ENCODE measurements at regions not wholly inside any gene's neighbourhood (a gene's known extent, or its start where the extent isn't known, plus 50 kb on each side); places are given as distances from the start of the nearest gene placed in this dataset.

DNA sequence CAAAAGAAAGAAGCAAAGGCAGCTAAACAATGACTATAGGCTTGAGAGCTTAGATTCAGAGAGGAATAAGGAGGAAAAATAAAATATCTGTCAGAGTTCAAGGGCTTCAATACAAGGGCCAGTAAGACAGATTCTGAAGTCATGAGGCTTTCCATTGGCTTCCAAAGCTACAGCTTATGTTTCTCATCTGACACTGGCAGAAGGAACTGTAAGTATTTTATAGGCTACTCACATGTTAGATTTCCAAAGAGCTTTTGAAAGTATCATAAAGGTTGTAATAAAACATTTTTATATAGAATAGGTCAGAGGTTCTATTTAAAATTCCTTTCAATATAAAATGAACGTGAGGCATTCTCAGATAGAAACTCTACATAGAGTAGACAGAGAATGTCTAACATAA, 746.6 kb upstream of the NXPH2 start:
- Histone ChIP-seq H3K4me1 (ENCODE audit: insufficient read depth, low read length, severe bottlenecking) (no peaks in the 10 kb centered on the region), H3K9me3 (ENCODE audit: low read length) (no peaks in the 10 kb centered on the region), H3K27ac (ENCODE audit: low read depth, low read length, poor library complexity, severe bottlenecking) (no peak overlapping the region), H3K9ac (ENCODE audit: low read length) (no peak overlapping the region), H3K79me2 (ENCODE audit: insufficient read depth, low read length) (no peaks in the 10 kb centered on the region), H3F3A (ENCODE audit: insufficient read depth, low read length) (no peaks in the 10 kb centered on the region), H3K36me3 (ENCODE audit: insufficient read depth, low read length) (no peaks in the 10 kb centered on the region), H3K4me2 (ENCODE audit: low read length) (no peak overlapping the region), H4K20me1 (ENCODE audit: insufficient read depth, low read length) (no peaks in the 10 kb centered on the region), H3K4me3 (ENCODE audit: low read depth, low read length, poor library complexity, severe bottlenecking) (no peak overlapping the region), H2AFZ (ENCODE audit: low read length) (no peak overlapping the region), H3K9me2 (ENCODE audit: low read depth, low read length) (no peaks in the 10 kb centered on the region), H3K27me3 (ENCODE audit: insufficient read depth, low read length) (no peaks in the 10 kb centered on the region)
- TF ChIP-seq, protein P1, sequence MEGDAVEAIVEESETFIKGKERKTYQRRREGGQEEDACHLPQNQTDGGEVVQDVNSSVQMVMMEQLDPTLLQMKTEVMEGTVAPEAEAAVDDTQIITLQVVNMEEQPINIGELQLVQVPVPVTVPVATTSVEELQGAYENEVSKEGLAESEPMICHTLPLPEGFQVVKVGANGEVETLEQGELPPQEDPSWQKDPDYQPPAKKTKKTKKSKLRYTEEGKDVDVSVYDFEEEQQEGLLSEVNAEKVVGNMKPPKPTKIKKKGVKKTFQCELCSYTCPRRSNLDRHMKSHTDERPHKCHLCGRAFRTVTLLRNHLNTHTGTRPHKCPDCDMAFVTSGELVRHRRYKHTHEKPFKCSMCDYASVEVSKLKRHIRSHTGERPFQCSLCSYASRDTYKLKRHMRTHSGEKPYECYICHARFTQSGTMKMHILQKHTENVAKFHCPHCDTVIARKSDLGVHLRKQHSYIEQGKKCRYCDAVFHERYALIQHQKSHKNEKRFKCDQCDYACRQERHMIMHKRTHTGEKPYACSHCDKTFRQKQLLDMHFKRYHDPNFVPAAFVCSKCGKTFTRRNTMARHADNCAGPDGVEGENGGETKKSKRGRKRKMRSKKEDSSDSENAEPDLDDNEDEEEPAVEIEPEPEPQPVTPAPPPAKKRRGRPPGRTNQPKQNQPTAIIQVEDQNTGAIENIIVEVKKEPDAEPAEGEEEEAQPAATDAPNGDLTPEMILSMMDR (IDR thresholded peaks at IDR 0.05; ENCODE audit: low read length) = no peak
- TF ChIP-seq EZH2 (IDR thresholded peaks at IDR 0.05; ENCODE audit: borderline replicate concordance, low read length) = no peak

DNA sequence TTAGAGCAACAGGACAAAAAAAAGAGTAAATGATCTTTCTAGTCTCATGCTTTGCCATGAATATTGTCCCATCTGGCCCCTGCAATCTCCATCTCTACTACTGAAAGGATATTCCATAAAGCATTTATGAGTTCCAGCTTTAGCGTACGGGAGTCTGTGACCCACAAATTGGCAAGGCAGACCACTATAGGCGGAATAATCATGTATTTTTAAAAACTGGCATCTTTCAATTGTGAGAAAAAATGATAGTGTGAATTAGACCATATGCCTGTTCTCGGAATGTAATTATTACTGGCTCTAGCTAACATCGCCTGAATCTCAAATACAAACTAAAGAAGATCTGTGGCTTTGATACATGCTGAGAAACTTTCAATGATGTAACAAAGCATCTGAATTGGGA, 738.1 kb upstream of the NXPH2 start:
- no peaks in the 10 kb centered on the region for H3K36me3 ChIP-seq (ENCODE audit: insufficient read depth, low read length)
- no peaks in the 10 kb centered on the region for H3F3A ChIP-seq (ENCODE audit: insufficient read depth, low read length)
- no peak overlapping the region for H2AFZ ChIP-seq (ENCODE audit: low read length)
- H3K4me2 ChIP-seq (ENCODE audit: low read length) = no peak overlapping the region
- TF ChIP-seq, protein P1 (IDR thresholded peaks at IDR 0.05; ENCODE audit: low read length) = no peak
- TF ChIP-seq EZH2 (IDR thresholded peaks at IDR 0.05; ENCODE audit: borderline replicate concordance, low read length) = no peak
- no peak overlapping the region for H3K4me3 ChIP-seq (ENCODE audit: low read depth, low read length, poor library complexity, severe bottlenecking)
- no peaks in the 10 kb centered on the region for H3K27me3 ChIP-seq (ENCODE audit: insufficient read depth, low read length)
- H3K9ac ChIP-seq (ENCODE audit: low read length) = no peak overlapping the region
- H3K4me1 ChIP-seq (ENCODE audit: insufficient read depth, low read length, severe bottlenecking) = no peaks in the 10 kb centered on the region
- H3K79me2 ChIP-seq (ENCODE audit: insufficient read depth, low read length) = no peaks in the 10 kb centered on the region
- H3K9me2 ChIP-seq (ENCODE audit: low read depth, low read length) = no peaks in the 10 kb centered on the region
- H3K9me3 ChIP-seq (ENCODE audit: low read length) = no peaks in the 10 kb centered on the region
- H4K20me1 ChIP-seq (ENCODE audit: insufficient read depth, low read length) = no peaks in the 10 kb centered on the region
- H3K27ac ChIP-seq (ENCODE audit: low read depth, low read length, poor library complexity, severe bottlenecking) = no peak overlapping the region

DNA sequence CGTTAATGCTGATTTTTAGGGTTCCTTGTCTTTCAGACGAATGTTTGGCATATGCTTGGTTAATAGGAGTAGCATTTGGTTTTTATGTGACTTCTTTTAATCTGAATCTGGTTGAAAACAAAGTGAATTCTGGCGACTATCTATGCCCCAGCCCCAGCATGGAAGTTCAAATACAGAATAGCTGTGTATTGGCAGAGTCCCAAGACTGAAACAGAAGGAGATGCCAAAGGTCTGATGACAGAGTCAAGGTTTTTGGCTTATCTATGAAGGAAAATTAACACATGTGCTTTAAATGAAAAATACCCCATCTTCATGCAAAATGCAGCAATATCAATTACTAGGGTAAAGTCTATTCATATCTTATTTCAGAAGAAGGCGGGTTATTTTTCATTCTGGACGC, 734.8 kb upstream of the NXPH2 start:
- H3K9me2 ChIP-seq (ENCODE audit: low read depth, low read length) = no peaks in the 10 kb centered on the region
- H4K20me1 ChIP-seq (ENCODE audit: insufficient read depth, low read length) = no peaks in the 10 kb centered on the region
- H3K36me3 ChIP-seq (ENCODE audit: insufficient read depth, low read length) = no peaks in the 10 kb centered on the region
- H3K27me3 ChIP-seq (ENCODE audit: insufficient read depth, low read length) = no peaks in the 10 kb centered on the region
- H3K4me1 ChIP-seq (ENCODE audit: insufficient read depth, low read length, severe bottlenecking) = no peaks in the 10 kb centered on the region
- H2AFZ ChIP-seq (ENCODE audit: low read length) = no peak overlapping the region
- H3K4me3 ChIP-seq (ENCODE audit: low read depth, low read length, poor library complexity, severe bottlenecking) = no peak overlapping the region
- H3K4me2 ChIP-seq (ENCODE audit: low read length) = no peak overlapping the region
- H3K9me3 ChIP-seq (ENCODE audit: low read length) = no peaks in the 10 kb centered on the region
- TF ChIP-seq, protein P1 (IDR thresholded peaks at IDR 0.05; ENCODE audit: low read length) = no peak
- no peak for TF ChIP-seq EZH2 (IDR thresholded peaks at IDR 0.05; ENCODE audit: borderline replicate concordance, low read length)
- H3K79me2 ChIP-seq (ENCODE audit: insufficient read depth, low read length) = no peaks in the 10 kb centered on the region
- no peak overlapping the region for H3K27ac ChIP-seq (ENCODE audit: low read depth, low read length, poor library complexity, severe bottlenecking)
- no peak overlapping the region for H3K9ac ChIP-seq (ENCODE audit: low read length)
- H3F3A ChIP-seq (ENCODE audit: insufficient read depth, low read length) = no peaks in the 10 kb centered on the region

Data from OCI-LY1 (cell line).